Cardiac fibroblast (primary cell): ENCODE measurements at regions not wholly inside any gene's neighbourhood (a gene's known extent, or its start where the extent isn't known, plus 50 kb on each side); places are given as distances from the start of the nearest gene placed in this dataset.
A peak's percentile ranks its signal among the peaks of the same experiment; 100 is the strongest.
"Not testable (repeated sequence)": the region's sequence is repeated elsewhere in the genome, so short reads cannot be mapped to it uniquely, and the experiment has no call there.

Experiments
- DNase-seq, 2 donors: peaks; one replicate each; pipeline versions ENCODE4 v3.0.0 to v3.0.0-alpha.2; 2010; ENCODE audit warnings: low read depth in 2 of 2
- H3K4me3 ChIP-seq, 2 donors: replicated peaks in 1 of 2; 1 replicate in 1 of 2; 2 replicates in 1 of 2; pipeline ENCODE4 v1.5.1; 2011; ENCODE audit warnings: low read depth in 2 of 2, low read length in 2 of 2, mild to moderate bottlenecking in 2 of 2, moderate library complexity in 1 of 2
- TF ChIP-seq, protein P1 (sequence below): IDR thresholded peaks from one replicate; pipeline ENCODE4 v1.5.1; 2011; ENCODE audit warnings: low read depth, mild to moderate bottlenecking, low read length, inconsistent platforms

DNA sequence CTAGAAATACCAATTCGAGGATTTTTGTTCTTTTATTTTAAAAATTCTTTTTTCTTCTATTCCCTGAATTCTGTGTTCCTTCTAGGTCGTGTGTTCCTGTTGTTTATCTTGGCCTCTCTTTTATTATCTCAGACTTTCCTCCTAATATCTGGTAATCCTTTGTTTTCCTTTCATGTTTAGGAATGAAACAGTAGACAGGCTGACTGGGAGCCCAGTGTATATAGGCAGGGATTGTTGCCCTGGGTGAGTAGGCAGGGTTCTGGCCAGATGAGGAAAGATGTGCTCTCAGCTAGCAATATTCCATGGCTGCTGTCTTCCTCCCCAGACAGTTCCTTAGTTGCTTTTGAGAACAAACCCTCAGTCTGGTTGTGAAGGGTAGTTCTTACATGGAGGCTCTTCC is 161.8 kb upstream of the PDE4B start:
- TF ChIP-seq, protein P1, sequence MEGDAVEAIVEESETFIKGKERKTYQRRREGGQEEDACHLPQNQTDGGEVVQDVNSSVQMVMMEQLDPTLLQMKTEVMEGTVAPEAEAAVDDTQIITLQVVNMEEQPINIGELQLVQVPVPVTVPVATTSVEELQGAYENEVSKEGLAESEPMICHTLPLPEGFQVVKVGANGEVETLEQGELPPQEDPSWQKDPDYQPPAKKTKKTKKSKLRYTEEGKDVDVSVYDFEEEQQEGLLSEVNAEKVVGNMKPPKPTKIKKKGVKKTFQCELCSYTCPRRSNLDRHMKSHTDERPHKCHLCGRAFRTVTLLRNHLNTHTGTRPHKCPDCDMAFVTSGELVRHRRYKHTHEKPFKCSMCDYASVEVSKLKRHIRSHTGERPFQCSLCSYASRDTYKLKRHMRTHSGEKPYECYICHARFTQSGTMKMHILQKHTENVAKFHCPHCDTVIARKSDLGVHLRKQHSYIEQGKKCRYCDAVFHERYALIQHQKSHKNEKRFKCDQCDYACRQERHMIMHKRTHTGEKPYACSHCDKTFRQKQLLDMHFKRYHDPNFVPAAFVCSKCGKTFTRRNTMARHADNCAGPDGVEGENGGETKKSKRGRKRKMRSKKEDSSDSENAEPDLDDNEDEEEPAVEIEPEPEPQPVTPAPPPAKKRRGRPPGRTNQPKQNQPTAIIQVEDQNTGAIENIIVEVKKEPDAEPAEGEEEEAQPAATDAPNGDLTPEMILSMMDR = no peak
- DNase-seq = peak; percentile 19 to 26
- H3K4me3 ChIP-seq = no peak overlapping the region

DNA sequence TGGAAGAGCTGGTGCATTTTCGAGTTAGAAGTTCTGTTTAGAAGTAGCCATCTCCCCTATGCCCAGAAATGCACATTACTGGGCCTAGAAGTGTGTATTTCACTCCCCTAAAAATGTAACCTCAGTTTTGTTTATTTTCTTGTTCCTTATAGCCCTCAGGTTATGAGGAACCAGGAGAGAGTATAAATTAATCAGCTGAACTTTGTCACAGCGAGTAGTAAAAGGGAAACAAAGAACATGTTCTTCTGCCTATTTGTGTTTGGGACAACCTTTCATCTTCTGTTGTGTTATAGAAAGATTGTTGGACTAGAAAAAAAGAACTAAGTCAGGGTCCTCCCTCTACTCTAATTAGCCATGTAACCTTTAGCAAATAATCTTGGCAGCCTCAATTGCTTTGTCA is 160.5 kb upstream of the PDE4B start:
- DNase-seq = no peak
- TF ChIP-seq, protein P1 = no peak
- no peak overlapping the region for H3K4me3 ChIP-seq

DNA sequence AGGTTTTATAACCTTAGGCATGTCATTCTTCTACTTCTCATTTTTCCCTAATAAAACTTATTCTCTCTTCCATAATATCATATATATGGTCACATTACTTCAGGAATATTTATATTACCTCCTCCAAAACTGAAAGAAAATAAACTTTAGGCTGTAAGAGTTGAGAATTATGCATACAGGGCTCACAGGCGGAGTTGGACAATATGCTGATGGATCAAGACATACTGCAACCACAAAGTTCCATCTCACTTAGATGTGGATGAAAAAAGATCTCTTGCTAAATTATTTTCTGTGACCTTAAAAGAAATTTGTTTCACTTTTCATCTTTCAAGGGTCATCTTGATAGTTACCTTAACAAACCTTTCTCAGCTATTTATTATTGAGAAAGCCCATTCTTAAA is 152.6 kb upstream of the PDE4B start:
- no peak overlapping the region for H3K4me3 ChIP-seq
- DNase-seq = no peak
- TF ChIP-seq, protein P1 = no peak

DNA sequence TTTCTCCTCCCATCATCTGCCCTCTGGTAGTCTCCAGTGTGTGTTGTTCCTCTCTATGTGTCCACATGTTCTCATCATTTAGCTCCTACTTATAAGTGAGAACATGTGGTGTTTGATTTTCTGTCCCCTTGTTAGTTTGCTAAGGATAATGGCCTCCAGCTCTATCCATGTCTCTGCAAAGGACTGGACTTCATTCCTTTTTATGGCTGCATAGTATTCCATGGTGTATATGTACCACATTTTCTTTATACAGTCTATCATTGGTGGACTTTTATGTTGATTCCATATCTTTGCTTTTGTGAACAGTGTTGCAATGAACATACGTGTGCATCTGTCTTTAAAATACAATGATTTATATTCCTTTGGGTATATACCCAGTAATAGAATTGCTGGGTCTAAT is 143.5 kb upstream of the PDE4B start:
- H3K4me3 ChIP-seq, DNase-seq: not testable (repeated sequence)

DNA sequence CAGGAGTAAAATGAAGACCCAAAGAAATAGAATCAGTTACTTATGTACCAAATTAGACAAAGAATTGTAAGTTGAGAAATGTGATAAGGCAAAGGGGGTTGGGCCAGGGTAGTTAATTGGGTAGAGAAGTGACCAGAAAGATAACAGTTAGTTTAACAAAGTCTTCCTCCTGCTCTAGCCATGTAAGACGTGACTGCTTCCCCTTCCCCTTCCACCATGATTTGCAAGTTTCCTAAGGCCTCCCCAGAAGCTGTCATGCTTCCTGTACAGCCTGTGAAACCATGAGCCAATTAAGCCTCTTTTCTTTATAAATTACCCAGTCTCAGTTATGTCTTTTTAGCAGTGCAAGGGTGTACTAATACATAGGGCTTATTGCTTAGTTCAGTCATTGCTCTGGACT is 142.0 kb upstream of the PDE4B start:
- no peak overlapping the region for H3K4me3 ChIP-seq
- TF ChIP-seq, protein P1 = no peak
- no peak for DNase-seq

DNA sequence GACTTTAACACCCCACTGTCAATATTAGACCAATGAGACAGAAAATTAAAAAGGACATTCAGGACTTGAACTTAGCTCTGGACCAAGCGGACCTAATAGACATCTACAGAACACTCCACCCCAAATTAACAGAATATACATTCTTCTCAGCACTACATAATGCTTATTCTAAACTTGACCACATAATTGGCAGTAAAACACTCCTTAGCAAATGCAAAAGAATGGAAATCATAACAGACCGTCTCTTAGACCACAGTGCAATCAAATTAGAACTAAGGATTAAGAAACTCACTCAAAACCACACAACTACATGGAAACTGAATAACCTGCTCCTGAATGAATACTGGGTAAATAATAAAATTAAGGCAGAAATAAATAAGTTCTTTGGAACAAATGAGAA is 138.2 kb upstream of the PDE4B start:
- not testable (repeated sequence) for H3K4me3 ChIP-seq, DNase-seq

DNA sequence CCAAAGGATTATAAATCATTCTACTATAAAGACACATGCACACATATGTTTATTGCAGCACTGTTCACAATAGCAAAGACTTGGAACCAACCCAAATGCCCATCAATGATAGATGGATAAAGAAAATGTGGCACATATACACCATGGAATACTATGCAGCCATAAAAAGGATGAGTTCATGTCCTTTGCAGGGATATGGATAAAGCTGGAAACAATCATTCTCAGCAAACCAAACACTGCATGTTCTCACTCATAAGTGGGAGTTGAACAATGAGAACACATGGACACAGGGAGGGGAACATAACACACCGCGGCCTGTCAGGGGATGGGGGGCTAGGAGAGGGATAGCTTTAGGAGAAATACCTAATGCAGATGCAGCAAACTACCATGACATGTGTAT is 135.1 kb upstream of the PDE4B start:
- not testable (repeated sequence) for DNase-seq, H3K4me3 ChIP-seq

DNA sequence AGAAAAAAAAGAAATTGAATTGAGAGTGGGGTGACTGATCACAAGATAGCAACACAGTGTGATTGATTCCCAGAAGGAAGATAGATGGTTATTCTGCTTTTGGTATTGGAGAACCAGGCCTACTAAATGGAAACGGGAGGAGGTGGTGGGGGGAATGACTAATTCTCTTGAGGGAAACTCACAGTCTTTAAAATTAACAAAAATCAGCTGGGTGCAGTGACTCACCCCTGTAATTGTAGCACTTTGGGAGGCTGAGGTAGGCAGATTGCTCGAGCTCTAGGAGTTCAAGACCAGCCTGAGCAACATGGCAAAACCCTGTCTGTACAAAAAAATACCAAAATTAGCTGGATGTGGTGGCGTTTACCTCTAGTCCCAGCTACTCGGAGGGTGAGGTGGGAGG is 134.6 kb upstream of the PDE4B start:
- TF ChIP-seq, protein P1 = no peak
- DNase-seq = peak in 1 of 2 donors; percentile 33
- H3K4me3 ChIP-seq = no peak overlapping the region

DNA sequence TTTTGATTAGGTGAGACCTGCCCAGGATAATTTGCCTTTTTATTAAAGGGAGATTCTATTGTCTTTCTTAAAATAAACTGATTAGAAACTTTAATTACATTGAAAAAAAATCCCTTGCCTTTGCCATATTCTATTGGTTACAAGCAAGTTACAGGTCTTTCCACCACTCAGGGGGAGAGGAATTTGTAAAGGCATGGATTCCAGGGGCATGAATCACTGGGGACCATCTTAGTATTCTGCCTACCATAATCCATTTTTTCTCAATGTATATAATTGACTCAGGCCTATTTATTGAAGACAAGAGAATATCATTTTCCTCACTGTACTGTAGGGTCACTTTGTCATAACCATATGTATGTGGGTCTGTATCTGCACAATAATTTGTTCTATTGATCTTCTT is 124.3 kb upstream of the PDE4B start:
- no peak for DNase-seq
- TF ChIP-seq, protein P1 = no peak
- H3K4me3 ChIP-seq = no peak overlapping the region
